ENCODE measurements at regions not wholly inside any gene's neighbourhood (a gene's known extent, or its start where the extent isn't known, plus 50 kb on each side); places are given as distances from the start of the nearest gene placed in this dataset.

GRCh38 chr2:163428187-163428586, 307.6 kb downstream of the FIGN start:
- H3K9me3 ChIP-seq = no peaks in the 10 kb centered on the region
- no peak for TF ChIP-seq CTCF (IDR thresholded peaks at IDR 0.05)
- DNase-seq (ENCODE audit: low spot score in 2 of 2) = no peak
- H3K27me3 ChIP-seq = no peaks in the 10 kb centered on the region
- H3K27ac ChIP-seq = no peak overlapping the region
- no peaks in the 10 kb centered on the region for H3K4me1 ChIP-seq
- H3K4me3 ChIP-seq = no peak overlapping the region
- no peaks in the 10 kb centered on the region for H3K36me3 ChIP-seq
- intact Hi-C loops (cut with DNase I) = no loop called here

- no peak overlapping the region for H3K27ac ChIP-seq
- H3K9me3 ChIP-seq = no peaks in the 10 kb centered on the region
- DNase-seq (ENCODE audit: low spot score in 2 of 2) = no peak
- H3K36me3 ChIP-seq = no peaks in the 10 kb centered on the region
- H3K27me3 ChIP-seq = no peaks in the 10 kb centered on the region
- H3K4me1 ChIP-seq = no peaks in the 10 kb centered on the region
- TF ChIP-seq CTCF (IDR thresholded peaks at IDR 0.05) = no peak
- intact Hi-C loops (cut with DNase I) = no loop called here
- H3K4me3 ChIP-seq = no peak overlapping the region
Observed at GRCh38 chr2:163420604-163421003, 315.2 kb downstream of the FIGN start.

GRCh38 chr2:163419000-163419830, 316.6 kb downstream of the FIGN start:
- Histone ChIP-seq H3K27me3 (no peaks in the 10 kb centered on the region), H3K36me3 (no peaks in the 10 kb centered on the region), H3K27ac (no peak overlapping the region), H3K4me3 (no peak overlapping the region), H3K4me1 (no peaks in the 10 kb centered on the region), H3K9me3 (no peaks in the 10 kb centered on the region)
- DNase-seq (ENCODE audit: low spot score in 2 of 2) = no peak
- no peak for TF ChIP-seq CTCF (IDR thresholded peaks at IDR 0.05)
- intact Hi-C loops (cut with DNase I) = no loop called here

- no peak for DNase-seq (ENCODE audit: low spot score in 2 of 2)
- Histone ChIP-seq H3K9me3 (no peaks in the 10 kb centered on the region), H3K4me1 (no peaks in the 10 kb centered on the region), H3K27me3 (no peaks in the 10 kb centered on the region), H3K36me3 (no peaks in the 10 kb centered on the region), H3K4me3 (no peak overlapping the region), H3K27ac (no peak overlapping the region)
- intact Hi-C loops (cut with DNase I) = no loop called here
- TF ChIP-seq CTCF (IDR thresholded peaks at IDR 0.05) = no peak
Observed at GRCh38 chr2:163417596-163418337, 318.0 kb downstream of the FIGN start.

GRCh38 chr2:163414121-163414520, 321.7 kb downstream of the FIGN start:
- intact Hi-C loops (cut with DNase I) = no loop called here
- DNase-seq (ENCODE audit: low spot score in 2 of 2) = no peak
- Histone ChIP-seq H3K27me3 (no peaks in the 10 kb centered on the region), H3K9me3 (no peaks in the 10 kb centered on the region), H3K4me3 (no peak overlapping the region), H3K4me1 (no peaks in the 10 kb centered on the region), H3K36me3 (no peaks in the 10 kb centered on the region), H3K27ac (no peak overlapping the region)
- TF ChIP-seq CTCF (IDR thresholded peaks at IDR 0.05) = no peak

All from ascending aorta (tissue), 2 donors.